GM19238 (cell line): ENCODE measurements at regions not wholly inside any gene's neighbourhood (a gene's known extent, or its start where the extent isn't known, plus 50 kb on each side); places are given as distances from the start of the nearest gene placed in this dataset.

ENCODE experiments used
- DNase-seq: peaks from one replicate; pipeline ENCODE4 v3.0.0; 2011; ENCODE audit warnings: low spot score; ENCODE audit not compliant: insufficient read length

DNA sequence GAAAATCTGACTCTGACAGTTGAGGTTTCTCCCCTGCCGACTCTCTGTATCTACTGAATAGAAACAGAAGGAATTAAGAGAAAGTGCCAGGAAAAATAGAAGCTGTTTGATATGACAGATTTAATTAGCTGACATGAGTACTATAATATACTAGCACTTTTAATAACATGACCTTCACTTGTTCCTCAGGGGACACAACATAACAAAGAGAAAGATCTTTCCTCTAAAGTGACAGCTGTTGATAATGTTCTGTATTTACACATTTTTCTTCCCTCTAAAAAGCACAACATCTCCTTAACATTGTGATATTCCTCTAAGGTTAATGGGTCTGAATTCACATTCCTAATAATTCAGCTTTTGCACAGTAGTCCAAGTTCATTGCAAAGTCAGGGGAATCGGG is 1136.0 kb downstream of the PCDH17 start:
- no peak for DNase-seq

DNA sequence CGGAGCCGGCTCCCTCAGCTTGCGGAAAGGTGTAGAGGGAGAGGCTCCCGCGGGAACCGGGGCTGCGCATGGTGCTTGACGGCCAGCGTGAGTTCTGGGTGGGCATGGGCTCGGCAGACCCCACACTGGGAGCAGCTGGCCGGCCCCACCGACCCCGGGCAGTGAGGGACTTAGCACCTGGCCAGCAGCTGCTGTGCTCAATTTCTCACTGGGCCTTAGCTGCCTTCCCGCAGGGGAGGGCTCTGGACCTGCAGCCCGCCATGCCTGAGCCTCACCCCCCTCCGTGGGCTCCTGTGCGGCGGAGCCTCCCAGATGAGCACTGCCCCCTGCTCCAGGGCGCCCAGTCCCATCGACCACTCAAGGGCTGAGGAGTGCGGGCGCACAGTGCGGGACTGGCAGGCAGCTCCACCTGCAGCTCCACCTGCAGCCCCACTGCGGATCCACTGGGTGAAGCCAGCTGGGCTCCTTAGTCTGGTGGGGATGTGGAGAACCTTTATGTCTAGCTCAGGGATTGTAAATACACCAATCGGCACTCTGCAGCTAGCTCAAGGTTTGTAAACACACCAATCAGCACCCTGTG is 1141.8 kb downstream of the PCDH17 start:
- no peak for DNase-seq

DNA sequence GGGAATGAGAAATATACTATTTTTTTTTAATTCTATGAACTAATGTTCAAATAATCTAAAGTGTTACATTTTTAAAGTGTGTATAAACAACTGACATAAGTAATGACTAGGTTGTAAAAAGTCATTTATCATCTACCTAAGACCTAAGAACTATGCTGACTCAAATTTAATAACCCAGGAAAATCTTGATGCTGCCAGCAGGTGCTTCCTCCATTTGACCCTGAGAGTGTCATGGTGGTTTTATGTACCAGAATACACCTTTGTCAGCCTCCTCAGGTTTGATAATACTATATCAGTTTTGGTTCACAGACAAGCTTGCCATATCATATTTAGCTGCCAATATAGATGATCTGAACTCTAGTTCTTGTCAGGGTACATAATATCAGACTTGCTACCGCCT is 1151.2 kb downstream of the PCDH17 start:
- no peak for DNase-seq

DNA sequence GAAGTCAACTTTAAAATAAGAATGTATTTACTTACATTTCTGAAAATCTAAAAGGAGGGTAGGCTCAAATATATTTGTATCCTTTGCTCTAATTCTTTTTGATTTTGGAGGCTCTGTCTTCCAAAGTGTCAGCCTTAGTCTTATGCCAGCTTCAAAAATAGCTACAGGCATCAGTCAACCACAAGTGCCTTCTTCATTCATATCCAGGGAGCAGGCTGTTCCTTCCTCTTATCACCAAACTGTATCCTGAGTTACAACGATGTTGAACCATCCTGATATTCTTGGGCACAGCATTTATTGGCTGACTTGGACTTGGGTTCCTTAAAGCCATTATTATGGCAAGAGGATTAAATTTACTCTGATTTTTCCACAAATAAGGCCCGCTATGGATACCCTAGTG is 1161.3 kb downstream of the PCDH17 start:
- DNase-seq: no peak

DNA sequence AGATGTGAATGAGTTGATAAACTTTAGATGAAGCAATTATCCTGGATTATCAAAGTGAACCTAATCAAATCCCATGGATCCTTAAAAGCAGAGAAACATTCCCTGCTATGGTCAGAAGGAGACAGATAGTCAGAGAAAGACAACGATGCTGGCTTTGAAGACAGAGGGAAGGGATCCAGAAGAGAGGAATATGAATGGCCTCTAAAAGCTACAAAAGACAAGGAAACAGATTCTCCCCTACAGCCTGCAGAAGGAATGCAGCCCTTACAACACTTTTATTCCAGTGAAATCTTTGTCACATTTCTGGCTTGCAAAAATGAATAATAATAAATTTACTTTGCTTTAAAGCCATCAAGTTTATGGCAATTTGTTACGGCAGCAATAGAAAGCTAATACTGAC is 1164.2 kb downstream of the PCDH17 start:
- DNase-seq: no peak

DNA sequence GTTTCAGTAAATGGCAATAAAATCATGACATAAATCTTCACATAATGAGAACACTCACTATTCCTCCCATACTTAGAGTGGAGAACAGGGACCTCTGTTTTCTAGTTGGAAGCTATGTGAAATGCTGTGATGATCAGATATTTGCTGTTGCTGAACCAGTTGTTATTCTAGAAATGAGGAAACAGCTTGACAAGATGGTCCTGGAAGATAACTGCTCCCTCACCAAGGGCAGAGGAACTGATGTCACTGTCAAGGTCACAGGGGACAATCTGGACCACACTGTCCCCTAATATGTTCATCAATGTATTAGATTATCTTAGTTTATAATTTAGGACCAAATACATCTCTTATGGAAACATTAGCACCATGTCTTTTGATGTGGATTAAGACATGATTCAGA is 1173.3 kb downstream of the PCDH17 start:
- no peak for DNase-seq

DNA sequence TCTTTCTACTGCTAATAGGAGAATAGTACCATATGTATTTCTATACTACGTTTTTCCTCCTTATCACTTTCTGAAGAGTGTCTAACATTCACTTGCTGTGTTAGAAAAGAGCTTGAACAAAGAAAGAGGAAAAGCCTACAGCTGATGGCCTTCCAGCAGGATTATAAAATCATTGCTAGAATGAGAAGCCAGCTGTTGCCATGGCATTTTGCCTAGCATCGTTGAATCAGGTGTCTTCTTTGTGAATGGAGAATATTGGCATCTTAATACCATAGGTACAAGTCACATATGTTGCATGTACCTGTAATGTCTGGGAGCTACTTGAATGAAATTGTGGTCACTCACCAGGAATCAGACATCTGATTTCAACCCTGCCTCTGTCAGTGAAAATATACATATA is 1174.9 kb downstream of the PCDH17 start:
- DNase-seq: no peak

- DNase-seq: no peak
Measured at GRCh38 chr13:58823701-58824100, 1192.2 kb downstream of the PCDH17 start.

- no peak for DNase-seq
Measured at GRCh38 chr13:58827904-58828303, 1196.4 kb downstream of the PCDH17 start.

DNA sequence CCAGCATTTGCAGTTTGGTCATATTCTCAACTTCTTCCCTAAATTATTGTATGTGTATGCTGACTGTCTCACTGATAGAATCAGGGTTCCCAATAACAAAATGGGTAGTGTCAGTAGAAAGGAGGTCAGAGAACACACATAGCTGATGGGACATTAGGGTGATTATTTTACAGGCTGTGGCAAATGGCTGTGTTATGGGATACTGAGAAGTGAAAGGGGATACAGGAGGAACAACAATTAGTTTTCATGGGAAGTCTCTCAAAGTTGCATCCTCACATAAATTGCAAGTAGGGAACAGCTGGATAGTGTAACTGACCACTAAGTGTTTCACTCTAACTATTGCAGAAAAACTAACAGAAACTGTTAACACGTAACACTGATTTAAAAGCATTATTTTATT is 1199.3 kb downstream of the PCDH17 start:
- no peak for DNase-seq

GRCh38 chr13:58838615-58839014 is 1207.1 kb downstream of the PCDH17 start:
- no peak for DNase-seq

- DNase-seq: no peak
Measured at GRCh38 chr13:58843071-58843470, 1211.5 kb downstream of the PCDH17 start.

DNA sequence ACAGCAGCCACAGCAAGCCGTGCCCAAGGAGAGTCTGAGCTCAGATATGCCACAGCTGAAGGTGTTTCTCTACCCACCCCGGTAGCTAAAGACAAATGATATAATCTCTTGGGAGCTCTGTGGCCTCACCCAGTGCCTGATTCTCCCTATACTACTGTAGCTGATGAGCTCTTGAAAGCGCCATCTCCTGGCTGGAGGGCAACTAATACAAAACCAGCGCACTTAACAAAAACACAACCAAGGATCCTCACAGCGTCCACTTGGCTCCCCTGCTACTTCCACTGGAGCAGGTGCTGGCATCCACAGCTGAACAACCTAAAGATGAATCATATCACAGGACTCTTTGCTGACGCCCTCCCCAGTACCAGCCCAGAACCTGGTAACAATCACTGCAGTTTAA is 1212.0 kb downstream of the PCDH17 start:
- DNase-seq: no peak

GRCh38 chr13:58850161-58850560 is 1218.6 kb downstream of the PCDH17 start:
- DNase-seq: no peak

DNA sequence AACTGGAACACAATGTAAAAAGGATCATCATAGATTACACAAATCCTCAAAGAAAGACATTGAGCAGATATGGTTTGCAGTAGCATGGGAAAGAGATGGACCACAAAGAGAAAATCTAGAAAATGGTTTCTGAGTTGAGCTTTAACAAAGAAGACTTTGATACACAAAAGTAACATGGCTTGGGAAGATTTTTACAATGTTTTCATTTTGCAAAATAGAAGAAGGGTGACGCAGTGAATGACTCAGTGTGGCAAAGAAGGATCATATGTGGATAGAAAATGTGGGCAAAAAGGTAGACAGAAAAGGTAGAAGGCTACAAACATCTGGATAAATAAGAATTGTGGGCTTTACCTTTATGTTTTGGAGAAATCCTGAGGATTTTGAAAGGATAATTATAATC is 1220.5 kb downstream of the PCDH17 start:
- no peak for DNase-seq

GRCh38 chr13:58855283-58855682 is 1223.7 kb downstream of the PCDH17 start:
- no peak for DNase-seq

- DNase-seq: no peak
Measured at GRCh38 chr13:58858870-58859371, 1227.4 kb downstream of the PCDH17 start.

DNA sequence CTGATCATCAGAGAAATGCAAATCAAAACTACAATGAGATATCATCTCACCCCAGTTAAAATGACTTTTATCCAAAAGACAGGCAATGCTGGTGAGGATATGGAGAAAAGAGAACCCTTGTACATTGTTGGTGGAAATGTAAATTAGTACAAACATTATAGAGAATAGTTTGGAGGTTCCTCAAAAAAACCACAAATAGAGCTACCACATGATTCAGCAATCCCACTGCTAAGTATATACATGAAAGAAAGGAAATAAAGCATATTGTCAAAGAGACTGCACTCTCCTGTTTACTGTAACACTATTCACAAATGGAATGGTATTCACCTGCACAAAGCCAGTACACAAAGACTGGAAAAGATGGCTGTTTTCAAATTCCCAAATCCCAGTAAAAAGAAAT is 1233.7 kb downstream of the PCDH17 start:
- no peak for DNase-seq

- DNase-seq: no peak
Measured at GRCh38 chr13:58869566-58869965, 1238.0 kb downstream of the PCDH17 start.

- no peak for DNase-seq
Measured at GRCh38 chr13:58876473-58876872, 1244.9 kb downstream of the PCDH17 start.

GRCh38 chr13:58879114-58879513 is 1247.6 kb downstream of the PCDH17 start:
- DNase-seq: no peak

DNA sequence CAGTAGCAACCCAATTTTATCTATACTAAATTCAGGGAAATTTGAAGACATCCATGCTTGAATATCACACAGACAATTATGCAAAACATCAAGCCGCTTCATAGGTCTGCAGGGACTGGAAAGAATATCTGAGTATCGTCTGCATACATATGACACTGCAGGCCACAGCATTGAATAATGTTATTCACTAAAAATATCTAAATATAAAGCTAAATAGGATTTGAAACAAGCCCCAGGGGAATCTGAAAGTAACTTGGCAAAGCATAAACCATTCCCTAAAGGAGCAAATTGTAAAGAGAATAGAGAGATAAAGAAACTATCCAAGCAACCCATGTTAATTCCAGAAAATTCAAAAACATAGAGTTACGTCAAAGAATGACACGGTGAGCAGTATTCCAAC is 1251.0 kb downstream of the PCDH17 start:
- no peak for DNase-seq

DNA sequence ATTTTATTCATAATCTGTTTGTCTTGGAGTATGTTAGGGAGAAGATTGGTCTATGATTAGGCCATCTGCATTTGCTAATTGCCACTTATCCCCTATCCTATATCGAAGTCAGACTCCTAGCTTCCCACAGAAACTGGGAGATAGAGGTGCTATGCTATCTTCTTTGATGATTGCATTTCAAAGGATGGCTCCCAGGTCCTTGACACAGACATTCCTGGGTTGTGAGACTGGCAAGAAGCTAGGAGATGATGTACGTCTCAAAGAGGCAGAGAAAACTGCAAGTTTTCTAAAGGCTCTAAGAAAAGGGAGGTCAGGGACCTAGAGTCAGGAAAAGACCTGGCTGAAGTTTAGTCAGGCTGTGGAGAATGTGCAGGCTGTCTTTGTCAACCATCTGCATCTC is 1251.9 kb downstream of the PCDH17 start:
- DNase-seq: no peak
